ENCODE measurements at regions not wholly inside any gene's neighbourhood (a gene's known extent, or its start where the extent isn't known, plus 50 kb on each side); places are given as distances from the start of the nearest gene placed in this dataset.
A peak's percentile ranks its signal among the peaks of the same experiment; 100 is the strongest.

- TF ChIP-seq POLR2A (IDR thresholded peaks at IDR 0.05; ENCODE audit: low read depth, low read length): no peak
- no peak for TF ChIP-seq SPI1 (IDR thresholded peaks at IDR 0.05; ENCODE audit: low read depth, low read length)
- no peak for TF ChIP-seq POU2F2 (IDR thresholded peaks at IDR 0.05; ENCODE audit: low read depth, low read length)
- no peak for TF ChIP-seq PAX5 (IDR thresholded peaks at IDR 0.05; ENCODE audit: insufficient read depth, low read length, severe bottlenecking)
- no peak for TF ChIP-seq POLR2AphosphoS5 (IDR thresholded peaks at IDR 0.05; ENCODE audit: low read depth, low read length)
- TF ChIP-seq TAF1 (IDR thresholded peaks at IDR 0.05; ENCODE audit: low read depth, low read length): no peak
- FAIRE-seq (no peak), DNase-seq (ENCODE audit: insufficient read length, low spot score) (no peak)
These were observed 373.4 kb downstream of the LPIN1 start for GRCh38 chr2:12119841-12120240.

GRCh38 chr2:12120281-12121150 lies 374.1 kb downstream of the LPIN1 start:
- peak; percentile 13 for FAIRE-seq

GRCh38 chr2:12124790-12125189 lies 378.4 kb downstream of the LPIN1 start:
- DNase-seq (ENCODE audit: insufficient read length, low spot score): no peak

More at GRCh38 chr2:12120281-12121150, 374.1 kb downstream of the LPIN1 start:
- TF ChIP-seq PAX5 (IDR thresholded peaks at IDR 0.05; ENCODE audit: insufficient read depth, low read length, severe bottlenecking): no peak
- TF ChIP-seq POU2F2 (IDR thresholded peaks at IDR 0.05; ENCODE audit: low read depth, low read length): peak; percentile 25; the same call in 1 of the 2 replicates
- no peak for DNase-seq (ENCODE audit: insufficient read length, low spot score)

GRCh38 chr2:12126318-12126717 lies 379.9 kb downstream of the LPIN1 start:
- DNase-seq (ENCODE audit: insufficient read length, low spot score) (no peak), FAIRE-seq (no peak)
- no peak for TF ChIP-seq SPI1 (IDR thresholded peaks at IDR 0.05; ENCODE audit: low read depth, low read length)
- TF ChIP-seq PAX5 (IDR thresholded peaks at IDR 0.05; ENCODE audit: insufficient read depth, low read length, severe bottlenecking): no peak
- no peak for TF ChIP-seq POU2F2 (IDR thresholded peaks at IDR 0.05; ENCODE audit: low read depth, low read length)
- TF ChIP-seq POLR2A (IDR thresholded peaks at IDR 0.05; ENCODE audit: low read depth, low read length): no peak
- TF ChIP-seq POLR2AphosphoS5 (IDR thresholded peaks at IDR 0.05; ENCODE audit: low read depth, low read length): no peak
- TF ChIP-seq TAF1 (IDR thresholded peaks at IDR 0.05; ENCODE audit: low read depth, low read length): no peak

More at GRCh38 chr2:12124790-12125189, 378.4 kb downstream of the LPIN1 start:
- TF ChIP-seq PAX5 (IDR thresholded peaks at IDR 0.05; ENCODE audit: insufficient read depth, low read length, severe bottlenecking) (no peak), POLR2A (IDR thresholded peaks at IDR 0.05; ENCODE audit: low read depth, low read length) (no peak), POLR2AphosphoS5 (IDR thresholded peaks at IDR 0.05; ENCODE audit: low read depth, low read length) (no peak), TAF1 (IDR thresholded peaks at IDR 0.05; ENCODE audit: low read depth, low read length) (no peak), POU2F2 (IDR thresholded peaks at IDR 0.05; ENCODE audit: low read depth, low read length) (no peak), SPI1 (IDR thresholded peaks at IDR 0.05; ENCODE audit: low read depth, low read length) (no peak)
- no peak for FAIRE-seq

GRCh38 chr2:12127638-12128037 lies 381.2 kb downstream of the LPIN1 start:
- TF ChIP-seq POU2F2 (IDR thresholded peaks at IDR 0.05; ENCODE audit: low read depth, low read length): no peak
- TF ChIP-seq TAF1 (IDR thresholded peaks at IDR 0.05; ENCODE audit: low read depth, low read length): no peak
- TF ChIP-seq PAX5 (IDR thresholded peaks at IDR 0.05; ENCODE audit: insufficient read depth, low read length, severe bottlenecking): no peak
- peak; percentile 49 for TF ChIP-seq SPI1 (IDR thresholded peaks at IDR 0.05; ENCODE audit: low read depth, low read length)
- no peak for FAIRE-seq
- no peak for DNase-seq (ENCODE audit: insufficient read length, low spot score)

- no peak for FAIRE-seq
- TF ChIP-seq TAF1 (IDR thresholded peaks at IDR 0.05; ENCODE audit: low read depth, low read length) (no peak), PAX5 (IDR thresholded peaks at IDR 0.05; ENCODE audit: insufficient read depth, low read length, severe bottlenecking) (no peak), SPI1 (IDR thresholded peaks at IDR 0.05; ENCODE audit: low read depth, low read length) (no peak), POU2F2 (IDR thresholded peaks at IDR 0.05; ENCODE audit: low read depth, low read length) (no peak), POLR2AphosphoS5 (IDR thresholded peaks at IDR 0.05; ENCODE audit: low read depth, low read length) (no peak), POLR2A (IDR thresholded peaks at IDR 0.05; ENCODE audit: low read depth, low read length) (no peak)
- no peak for DNase-seq (ENCODE audit: insufficient read length, low spot score)
These were observed 385.5 kb downstream of the LPIN1 start for GRCh38 chr2:12131975-12132374.

- TF ChIP-seq POU2F2 (IDR thresholded peaks at IDR 0.05; ENCODE audit: low read depth, low read length): no peak
- no peak for TF ChIP-seq POLR2A (IDR thresholded peaks at IDR 0.05; ENCODE audit: low read depth, low read length)
- TF ChIP-seq SPI1 (IDR thresholded peaks at IDR 0.05; ENCODE audit: low read depth, low read length): no peak
- no peak for TF ChIP-seq POLR2AphosphoS5 (IDR thresholded peaks at IDR 0.05; ENCODE audit: low read depth, low read length)
- no peak for TF ChIP-seq PAX5 (IDR thresholded peaks at IDR 0.05; ENCODE audit: insufficient read depth, low read length, severe bottlenecking)
- no peak for TF ChIP-seq TAF1 (IDR thresholded peaks at IDR 0.05; ENCODE audit: low read depth, low read length)
- DNase-seq (ENCODE audit: insufficient read length, low spot score) (no peak), FAIRE-seq (no peak)
These were observed 395.3 kb downstream of the LPIN1 start for GRCh38 chr2:12141618-12142258.

GRCh38 chr2:12151716-12152115 lies 405.3 kb downstream of the LPIN1 start:
- FAIRE-seq: no peak
- DNase-seq (ENCODE audit: insufficient read length, low spot score): no peak
- TF ChIP-seq POLR2AphosphoS5 (IDR thresholded peaks at IDR 0.05; ENCODE audit: low read depth, low read length): no peak
- no peak for TF ChIP-seq SPI1 (IDR thresholded peaks at IDR 0.05; ENCODE audit: low read depth, low read length)
- no peak for TF ChIP-seq PAX5 (IDR thresholded peaks at IDR 0.05; ENCODE audit: insufficient read depth, low read length, severe bottlenecking)
- no peak for TF ChIP-seq POLR2A (IDR thresholded peaks at IDR 0.05; ENCODE audit: low read depth, low read length)
- TF ChIP-seq TAF1 (IDR thresholded peaks at IDR 0.05; ENCODE audit: low read depth, low read length): no peak
- no peak for TF ChIP-seq POU2F2 (IDR thresholded peaks at IDR 0.05; ENCODE audit: low read depth, low read length)

GRCh38 chr2:12152888-12153287 lies 406.5 kb downstream of the LPIN1 start:
- FAIRE-seq: no peak
- no peak for DNase-seq (ENCODE audit: insufficient read length, low spot score)
- no peak for TF ChIP-seq POU2F2 (IDR thresholded peaks at IDR 0.05; ENCODE audit: low read depth, low read length)
- no peak for TF ChIP-seq PAX5 (IDR thresholded peaks at IDR 0.05; ENCODE audit: insufficient read depth, low read length, severe bottlenecking)
- no peak for TF ChIP-seq POLR2A (IDR thresholded peaks at IDR 0.05; ENCODE audit: low read depth, low read length)
- no peak for TF ChIP-seq SPI1 (IDR thresholded peaks at IDR 0.05; ENCODE audit: low read depth, low read length)
- no peak for TF ChIP-seq TAF1 (IDR thresholded peaks at IDR 0.05; ENCODE audit: low read depth, low read length)
- no peak for TF ChIP-seq POLR2AphosphoS5 (IDR thresholded peaks at IDR 0.05; ENCODE audit: low read depth, low read length)
